DND-41 (cell line): ENCODE measurements at regions not wholly inside any gene's neighbourhood (a gene's known extent, or its start where the extent isn't known, plus 50 kb on each side); places are given as distances from the start of the nearest gene placed in this dataset.

Source experiments
- CTCF ChIP-seq: IDR thresholded peaks from 2 replicates; pipeline ENCODE4 v1.5.1; 2012; ENCODE audit warnings: borderline replicate concordance, low read length, moderate library complexity, mild to moderate bottlenecking; ENCODE audit not compliant: poor library complexity, severe bottlenecking; ENCODE audit errors: extremely low read depth
- EZH2 ChIP-seq: IDR thresholded peaks from 3 replicates; pipeline ENCODE4 v1.6.1; 2012; ENCODE audit warnings: borderline replicate concordance, low read depth, mild to moderate bottlenecking, moderate library complexity, low read length, inconsistent platforms; ENCODE audit not compliant: severe bottlenecking

DNA sequence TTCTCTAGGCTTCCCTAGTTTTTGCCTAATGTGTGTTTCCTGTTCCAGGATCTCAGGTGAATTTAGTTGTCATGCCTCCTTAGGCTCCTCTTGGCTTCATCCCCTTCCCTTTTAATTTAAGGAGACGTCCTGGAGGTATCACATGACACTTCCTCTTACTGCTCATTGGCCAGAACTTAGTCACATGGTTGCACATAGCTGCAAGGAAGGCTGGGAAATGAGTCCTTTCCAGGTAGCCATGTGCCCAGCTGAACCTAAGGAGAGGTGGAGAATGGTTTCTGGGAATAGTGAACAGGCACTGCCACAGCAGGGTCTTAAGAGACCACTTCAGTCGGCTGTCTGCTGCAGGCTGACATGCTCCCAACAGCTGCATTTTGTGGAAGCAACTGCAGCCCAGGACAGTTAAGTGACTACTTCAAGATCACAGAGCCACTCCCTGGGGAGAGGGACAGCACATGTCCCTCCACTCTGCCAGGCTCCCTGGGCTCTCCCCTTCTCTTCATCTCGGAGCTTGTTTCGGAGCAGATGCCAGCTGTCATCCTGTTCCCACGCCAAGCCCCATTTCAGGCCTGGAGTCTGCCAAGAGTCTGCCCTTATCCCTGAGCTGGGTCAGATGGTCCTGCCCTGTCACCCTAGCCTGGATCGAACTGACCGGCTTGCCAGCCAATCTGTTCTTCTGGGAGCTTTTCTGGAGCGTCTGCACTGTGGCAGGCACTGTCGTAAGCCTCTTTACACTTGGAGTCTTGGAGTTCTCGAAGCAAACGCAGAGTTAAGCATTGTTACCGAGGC, 81.4 kb upstream of the FOXF1 start:
- no peak for TF ChIP-seq CTCF
- no peak for TF ChIP-seq EZH2
